Mesothelial cell of epicardium (in vitro differentiated cells): ENCODE measurements at regions not wholly inside any gene's neighbourhood (a gene's known extent, or its start where the extent isn't known, plus 50 kb on each side); places are given as distances from the start of the nearest gene placed in this dataset.
A peak's percentile ranks its signal among the peaks of the same experiment; 100 is the strongest.

Experiments used
- DNase-seq, 2 experiments: peaks; one replicate each; pipeline ENCODE4 v3.0.0; 2021; ENCODE audit warnings: low spot score in 2 of 2; ENCODE audit not compliant: unreplicated experiment in 2 of 2
- H3K27ac Mint-ChIP-seq: 2 replicates; pipeline ENCODE4 v1.8.0; 2021; ENCODE audit warnings: mixed read lengths
- H3K27me3 Mint-ChIP-seq: 2 replicates; pipeline ENCODE4 v1.8.0; 2021; ENCODE audit warnings: low read depth, mixed read lengths
- H3K36me3 Mint-ChIP-seq: 2 replicates; pipeline ENCODE4 v1.8.0; 2021; ENCODE audit warnings: mixed read lengths
- H3K4me1 Mint-ChIP-seq: 2 replicates; pipeline ENCODE4 v1.8.0; 2021; ENCODE audit warnings: mixed read lengths
- H3K4me3 Mint-ChIP-seq: 2 replicates; pipeline ENCODE4 v1.8.0; 2021; ENCODE audit warnings: mild to moderate bottlenecking, moderate library complexity, mixed read lengths
- H3K9me3 Mint-ChIP-seq: 2 replicates; pipeline ENCODE4 v1.8.0; 2021; ENCODE audit warnings: mixed read lengths
- CTCF ChIP-seq: fragments of 200-600 bp; sonication (generic); IDR thresholded peaks from one replicate; pipeline ENCODE4 v1.5.0; 2021; ENCODE audit warnings: antibody characterized with exemption; ENCODE audit not compliant: unreplicated experiment

GRCh38 chr5:167478188-167478587 is 813.3 kb upstream of the WWC1 start:
- Mint-ChIP-seq H3K36me3 (no peaks in the 10 kb centered on the region), H3K27me3 (no peaks in the 10 kb centered on the region), H3K4me1 (peaks cover 4% of the 10 kb centered on the region), H3K27ac (no peak overlapping the region), H3K4me3 (no peak overlapping the region), H3K9me3 (peaks cover 4% of the 10 kb centered on the region)
- TF ChIP-seq CTCF = no peak
- no peak for DNase-seq

GRCh38 chr5:167479779-167480178 is 811.7 kb upstream of the WWC1 start:
- TF ChIP-seq CTCF = no peak
- H3K4me1 Mint-ChIP-seq = peaks cover 9% of the 10 kb centered on the region
- H3K4me3 Mint-ChIP-seq = no peak overlapping the region
- no peak for DNase-seq
- H3K27ac Mint-ChIP-seq = no peak overlapping the region
- peaks cover 11% of the 10 kb centered on the region for H3K9me3 Mint-ChIP-seq
- H3K36me3 Mint-ChIP-seq = no peaks in the 10 kb centered on the region
- H3K27me3 Mint-ChIP-seq = no peaks in the 10 kb centered on the region

- H3K4me1 Mint-ChIP-seq = peaks cover 16% of the 10 kb centered on the region
- no peaks in the 10 kb centered on the region for H3K27me3 Mint-ChIP-seq
- H3K9me3 Mint-ChIP-seq = peaks cover 11% of the 10 kb centered on the region
- no peak overlapping the region for H3K4me3 Mint-ChIP-seq
- H3K27ac Mint-ChIP-seq = no peak overlapping the region
- no peak for TF ChIP-seq CTCF
- DNase-seq = no peak
- no peaks in the 10 kb centered on the region for H3K36me3 Mint-ChIP-seq
These were observed 810.1 kb upstream of the WWC1 start for GRCh38 chr5:167481345-167481744.

- Mint-ChIP-seq H3K36me3 (no peaks in the 10 kb centered on the region), H3K9me3 (peaks cover 11% of the 10 kb centered on the region), H3K4me3 (no peak overlapping the region), H3K4me1 (peaks cover 16% of the 10 kb centered on the region), H3K27ac (no peak overlapping the region), H3K27me3 (no peaks in the 10 kb centered on the region)
- no peak for DNase-seq
- TF ChIP-seq CTCF = no peak
These were observed 808.9 kb upstream of the WWC1 start for GRCh38 chr5:167482555-167482954.

DNA sequence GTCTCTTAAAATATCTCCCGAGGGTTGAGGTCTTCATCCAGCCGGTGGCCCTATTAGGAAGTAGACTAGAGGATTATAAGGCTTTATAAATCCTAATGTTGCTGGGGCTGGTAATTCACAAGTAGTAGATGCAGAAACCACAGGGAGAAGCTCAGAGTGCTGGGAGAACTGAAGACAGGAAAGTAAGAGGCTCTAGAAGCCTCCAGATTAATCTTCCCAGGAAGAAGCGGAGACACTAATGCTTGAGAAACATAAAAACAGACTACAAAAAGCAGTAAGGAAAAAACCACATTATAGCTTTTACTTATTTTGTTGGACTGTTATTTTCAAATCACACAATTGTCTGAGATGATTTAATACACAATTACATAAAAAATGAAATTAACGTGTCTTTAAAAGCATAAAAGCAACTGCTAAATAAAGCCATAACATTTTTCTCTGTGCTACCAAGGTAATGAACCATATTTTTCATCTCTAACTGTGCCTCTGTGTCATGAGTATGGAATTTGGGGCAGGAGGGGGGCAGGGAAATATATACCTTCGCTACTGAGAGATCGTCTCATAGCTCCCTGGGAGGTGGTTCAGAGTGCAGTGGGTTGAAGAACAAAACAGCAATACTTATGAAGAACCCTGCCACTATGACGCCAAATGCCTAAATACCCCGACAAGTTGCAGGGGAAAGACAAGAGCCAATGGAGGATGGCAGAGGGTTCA is 806.2 kb upstream of the WWC1 start:
- Mint-ChIP-seq H3K4me3 (no peak overlapping the region), H3K27me3 (no peaks in the 10 kb centered on the region), H3K9me3 (peaks cover 11% of the 10 kb centered on the region), H3K4me1 (peaks cover 13% of the 10 kb centered on the region), H3K27ac (peak overlapping the region; percentile 62), H3K36me3 (no peaks in the 10 kb centered on the region)
- no peak for DNase-seq
- TF ChIP-seq CTCF = no peak
